OCI-LY7 (cell line): ENCODE measurements at regions not wholly inside any gene's neighbourhood (a gene's known extent, or its start where the extent isn't known, plus 50 kb on each side); places are given as distances from the start of the nearest gene placed in this dataset.

ENCODE experiments used
- BruUV-seq: library from RNA; stranded (reverse); fragments of 400-500 nt; replicated peaks from 2 replicates; lab custom pipeline; 2021; lab: Mats Ljungman, UMichigan
- CTCF ChIA-PET: fragments of 300-600 bp; sonication (Branson Sonifier 250); formaldehyde crosslinking; loops from one replicate; lab custom pipeline; 2022; ENCODE audit warnings: antibody characterized with exemption; ENCODE audit not compliant: unreplicated experiment; lab: Charles Lee
- POLR2A ChIA-PET: fragments of 300-600 bp; sonication (Branson Sonifier 250); formaldehyde crosslinking; loops from one replicate; lab custom pipeline; 2022; ENCODE audit warnings: antibody characterized with exemption; lab: Charles Lee
- DNase-seq: peaks from one replicate; pipeline ENCODE4 v3.0.0-alpha.2; 2015; ENCODE audit warnings: low spot score
- H2AFZ ChIP-seq: fragments of 200-600 bp; sonication (generic), shearing (Covaris generic); 2 replicates; pipeline ENCODE4 v1.6.1; 2014; ENCODE audit warnings: mild to moderate bottlenecking, antibody characterized with exemption, low read length, moderate library complexity
- H3K27ac ChIP-seq: fragments of 200-600 bp; sonication (generic); 2 replicates; pipeline ENCODE4 v1.5.1; 2014; ENCODE audit warnings: mixed run types, low read depth, mild to moderate bottlenecking, moderate library complexity, low read length, inconsistent platforms; ENCODE audit not compliant: poor library complexity, severe bottlenecking
- H3K36me3 ChIP-seq: fragments of 200-600 bp; sonication (generic); 2 replicates; pipeline ENCODE4 v1.6.1; 2014; ENCODE audit warnings: mild to moderate bottlenecking, antibody characterized with exemption, low read length, moderate library complexity, mixed read lengths; ENCODE audit not compliant: insufficient read depth
- H3K4me1 ChIP-seq: fragments of 200-600 bp; sonication (generic); 2 replicates; pipeline ENCODE4 v1.5.1; 2014; ENCODE audit warnings: mild to moderate bottlenecking, low read length; ENCODE audit not compliant: insufficient read depth, poor library complexity, severe bottlenecking
- H3K4me2 ChIP-seq: fragments of 200-600 bp; sonication (generic); 2 replicates; pipeline ENCODE4 v1.6.1; 2014; ENCODE audit warnings: mild to moderate bottlenecking, low read length
- H3K4me3 ChIP-seq: fragments of 200-600 bp; sonication (generic); 2 replicates; pipeline ENCODE4 v1.5.1; 2014; ENCODE audit warnings: mild to moderate bottlenecking, low read depth, low read length; ENCODE audit not compliant: poor library complexity, severe bottlenecking
- H3K79me2 ChIP-seq: fragments of 200-600 bp; sonication (generic); 2 replicates; pipeline ENCODE4 v1.6.1; 2016; ENCODE audit warnings: low read depth, mild to moderate bottlenecking, low read length, moderate library complexity, mixed read lengths; ENCODE audit not compliant: insufficient read depth
- H3K9me2 ChIP-seq: fragments of 200-600 bp; sonication (generic); 2 replicates; pipeline ENCODE4 v1.6.1; 2016; ENCODE audit warnings: mild to moderate bottlenecking, low read length, mixed read lengths; ENCODE audit not compliant: insufficient read depth
- H3K9me3 ChIP-seq: fragments of 200-600 bp; sonication (generic); 2 replicates; pipeline ENCODE4 v1.6.1; 2014; ENCODE audit warnings: mild to moderate bottlenecking, mixed run types, low read length, mixed read lengths
- H4K20me1 ChIP-seq: fragments of 200-600 bp; sonication (generic); 2 replicates; pipeline ENCODE4 v1.6.1; 2014; ENCODE audit warnings: mild to moderate bottlenecking, antibody characterized with exemption, low read length, moderate library complexity, mixed read lengths; ENCODE audit not compliant: insufficient read depth
- EZH2phosphoT487 ChIP-seq: fragments of 200-600 bp; sonication (generic); IDR thresholded peaks from 2 replicates; pipeline ENCODE4 v1.6.1; 2018; ENCODE audit warnings: low read depth, borderline replicate concordance, mild to moderate bottlenecking, mixed run types, antibody characterized with exemption, low read length, moderate library complexity, mixed read lengths
- intact Hi-C: fragments of 100-400 bp; cut with micrococcal nuclease; formaldehyde crosslinking; loops from one replicate; pipeline ENCODE4 v1.10.0; 2022; ENCODE audit not compliant: unreplicated experiment
- TF ChIP-seq, protein P1 (sequence below): fragments of 200-600 bp; sonication (generic); conservative IDR thresholded peaks from 2 replicates; pipeline ENCODE4 v1.5.1; 2014; ENCODE audit warnings: mild to moderate bottlenecking, antibody characterized with exemption, low read length, moderate library complexity, mixed read lengths

DNA sequence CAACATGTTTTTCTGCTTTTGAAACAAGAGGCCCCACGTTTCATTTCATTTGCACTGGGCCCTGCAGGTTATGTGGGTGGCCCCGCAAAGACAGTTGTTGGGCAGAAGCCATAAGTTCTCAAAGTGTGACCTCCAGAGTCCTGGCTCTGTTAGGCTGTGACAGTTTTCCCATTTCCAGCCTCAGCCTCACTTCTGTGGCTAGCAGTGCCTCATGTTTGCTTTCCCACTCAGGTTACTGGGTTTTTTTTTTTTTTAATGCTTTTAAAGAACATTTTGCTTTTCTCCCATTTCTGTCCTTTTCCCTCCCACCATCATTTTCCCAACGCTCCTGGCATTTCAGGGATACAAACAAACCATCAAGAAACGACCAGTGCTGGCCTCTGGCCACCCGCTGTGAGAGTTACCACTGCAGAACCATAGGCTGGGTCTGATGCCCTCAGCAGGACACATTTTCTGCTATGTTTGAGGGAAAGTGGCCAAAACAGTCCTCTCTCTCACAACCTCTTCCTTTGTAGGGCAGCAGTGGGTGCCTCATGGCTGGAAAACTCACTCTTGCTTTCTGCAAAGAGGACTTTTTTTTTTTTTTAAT lies 159.0 kb upstream of the MPHOSPH6 start:
- TF ChIP-seq EZH2phosphoT487 = no peak
- TF ChIP-seq, protein P1, sequence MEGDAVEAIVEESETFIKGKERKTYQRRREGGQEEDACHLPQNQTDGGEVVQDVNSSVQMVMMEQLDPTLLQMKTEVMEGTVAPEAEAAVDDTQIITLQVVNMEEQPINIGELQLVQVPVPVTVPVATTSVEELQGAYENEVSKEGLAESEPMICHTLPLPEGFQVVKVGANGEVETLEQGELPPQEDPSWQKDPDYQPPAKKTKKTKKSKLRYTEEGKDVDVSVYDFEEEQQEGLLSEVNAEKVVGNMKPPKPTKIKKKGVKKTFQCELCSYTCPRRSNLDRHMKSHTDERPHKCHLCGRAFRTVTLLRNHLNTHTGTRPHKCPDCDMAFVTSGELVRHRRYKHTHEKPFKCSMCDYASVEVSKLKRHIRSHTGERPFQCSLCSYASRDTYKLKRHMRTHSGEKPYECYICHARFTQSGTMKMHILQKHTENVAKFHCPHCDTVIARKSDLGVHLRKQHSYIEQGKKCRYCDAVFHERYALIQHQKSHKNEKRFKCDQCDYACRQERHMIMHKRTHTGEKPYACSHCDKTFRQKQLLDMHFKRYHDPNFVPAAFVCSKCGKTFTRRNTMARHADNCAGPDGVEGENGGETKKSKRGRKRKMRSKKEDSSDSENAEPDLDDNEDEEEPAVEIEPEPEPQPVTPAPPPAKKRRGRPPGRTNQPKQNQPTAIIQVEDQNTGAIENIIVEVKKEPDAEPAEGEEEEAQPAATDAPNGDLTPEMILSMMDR = no peak
- no TSS peak for BruUV-seq
- CTCF ChIA-PET = no interaction called here
- H3K4me2 ChIP-seq = no peak overlapping the region
- no peaks in the 10 kb centered on the region for H4K20me1 ChIP-seq
- H3K36me3 ChIP-seq = no peaks in the 10 kb centered on the region
- DNase-seq = no peak
- H3K4me1 ChIP-seq = no peaks in the 10 kb centered on the region
- POLR2A ChIA-PET = no interaction called here
- no peaks in the 10 kb centered on the region for H3K79me2 ChIP-seq
- H3K9me3 ChIP-seq = no peaks in the 10 kb centered on the region
- H2AFZ ChIP-seq = no peak overlapping the region
- intact Hi-C loops = no loop called here
- no peak overlapping the region for H3K4me3 ChIP-seq
- H3K9me2 ChIP-seq = no peaks in the 10 kb centered on the region
- H3K27ac ChIP-seq = no peak overlapping the region

DNA sequence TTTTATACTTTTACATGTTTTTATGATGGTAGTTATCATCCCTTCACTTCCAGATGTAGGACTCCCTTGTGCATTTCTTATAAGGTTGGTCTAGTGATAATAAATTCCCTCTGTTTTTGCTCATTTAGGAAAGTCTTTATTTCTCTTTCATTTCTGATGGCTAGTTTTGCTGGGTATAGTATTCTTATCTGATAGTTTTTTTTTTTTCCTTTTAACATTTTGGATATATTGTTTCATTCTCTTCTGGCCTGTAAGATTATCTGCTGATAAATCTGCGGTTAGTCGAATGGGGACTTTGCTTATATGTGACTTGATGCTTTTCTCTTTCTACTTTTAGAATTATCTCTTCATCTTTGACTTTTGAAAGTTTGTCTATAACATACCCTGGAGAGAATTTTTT lies 153.1 kb upstream of the MPHOSPH6 start:
- Histone ChIP-seq H3K9me2 (no peaks in the 10 kb centered on the region), H3K4me2 (no peak overlapping the region), H3K27ac (no peak overlapping the region), H3K79me2 (no peaks in the 10 kb centered on the region), H3K9me3 (peaks cover 10% of the 10 kb centered on the region; the same call in 1 of the 2 replicates), H3K4me1 (no peaks in the 10 kb centered on the region), H2AFZ (no peak overlapping the region), H3K36me3 (no peaks in the 10 kb centered on the region), H4K20me1 (no peaks in the 10 kb centered on the region), H3K4me3 (no peak overlapping the region)
- POLR2A ChIA-PET = no interaction called here
- CTCF ChIA-PET = no interaction called here
- no peak for TF ChIP-seq EZH2phosphoT487
- TF ChIP-seq, protein P1 = no peak
- BruUV-seq = no TSS peak
- intact Hi-C loops = no loop called here
- no peak for DNase-seq

DNA sequence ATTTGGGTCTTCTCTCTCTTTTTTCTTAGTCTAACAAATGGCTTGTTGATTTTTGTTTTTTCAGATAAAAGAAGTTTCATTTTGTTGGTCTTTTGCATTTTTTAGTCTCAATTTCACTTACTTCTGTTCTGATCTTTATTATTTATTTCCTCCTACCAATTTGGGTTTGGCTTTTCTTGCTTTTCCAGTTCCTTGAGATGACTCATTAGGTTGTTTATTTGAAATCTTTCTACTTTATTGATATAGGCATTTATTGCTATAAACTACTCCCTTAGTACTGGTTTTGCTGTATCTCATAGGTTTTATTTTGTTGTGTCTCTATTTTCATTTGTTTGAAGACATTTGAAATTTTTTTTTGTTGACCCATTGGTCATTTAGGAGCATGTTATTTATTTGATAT lies 152.2 kb upstream of the MPHOSPH6 start:
- no peaks in the 10 kb centered on the region for H3K36me3 ChIP-seq
- no peak overlapping the region for H3K27ac ChIP-seq
- H4K20me1 ChIP-seq = no peaks in the 10 kb centered on the region
- H3K4me1 ChIP-seq = no peaks in the 10 kb centered on the region
- H3K9me2 ChIP-seq = no peaks in the 10 kb centered on the region
- no peak overlapping the region for H3K4me2 ChIP-seq
- TF ChIP-seq, protein P1 = no peak
- no peak for TF ChIP-seq EZH2phosphoT487
- H3K79me2 ChIP-seq = no peaks in the 10 kb centered on the region
- ChIA-PET POLR2A (no interaction called here), CTCF (no interaction called here)
- intact Hi-C loops = no loop called here
- H3K9me3 ChIP-seq = peaks cover 10% of the 10 kb centered on the region; the same call in 1 of the 2 replicates
- H3K4me3 ChIP-seq = no peak overlapping the region
- H2AFZ ChIP-seq = no peak overlapping the region
- no TSS peak for BruUV-seq
- DNase-seq = no peak
